ENCODE measurements at regions not wholly inside any gene's neighbourhood (a gene's known extent, or its start where the extent isn't known, plus 50 kb on each side); places are given as distances from the start of the nearest gene placed in this dataset.
A peak's percentile ranks its signal among the peaks of the same experiment; 100 is the strongest.

DNA sequence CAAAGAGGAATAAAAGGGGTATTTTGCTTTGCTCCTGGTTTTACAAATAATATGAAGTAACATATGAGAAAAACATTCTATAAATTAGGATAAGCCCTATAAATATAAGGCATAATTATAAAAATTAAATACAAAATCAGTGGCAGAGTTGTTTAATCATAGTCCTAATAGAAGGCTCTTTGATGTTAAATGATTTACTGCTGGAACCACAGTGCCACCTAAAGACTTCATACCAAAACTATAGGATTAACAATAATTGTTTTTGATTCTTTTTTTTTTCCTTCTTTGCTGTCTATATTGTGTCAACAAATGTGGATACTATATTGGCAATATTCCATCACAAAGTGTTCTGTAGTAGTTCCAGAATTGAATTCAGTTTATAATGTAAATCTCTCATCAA lies 837.7 kb upstream of the SLC39A10 start (continued):
- peak; percentile 4; the same call in 1 of the 2 replicates for TF ChIP-seq SMC3 (IDR thresholded peaks at IDR 0.05; ENCODE audit: borderline replicate concordance, low read length)
- no peak for TF ChIP-seq RAD51 (IDR thresholded peaks at IDR 0.05)
- TF ChIP-seq, protein P1, sequence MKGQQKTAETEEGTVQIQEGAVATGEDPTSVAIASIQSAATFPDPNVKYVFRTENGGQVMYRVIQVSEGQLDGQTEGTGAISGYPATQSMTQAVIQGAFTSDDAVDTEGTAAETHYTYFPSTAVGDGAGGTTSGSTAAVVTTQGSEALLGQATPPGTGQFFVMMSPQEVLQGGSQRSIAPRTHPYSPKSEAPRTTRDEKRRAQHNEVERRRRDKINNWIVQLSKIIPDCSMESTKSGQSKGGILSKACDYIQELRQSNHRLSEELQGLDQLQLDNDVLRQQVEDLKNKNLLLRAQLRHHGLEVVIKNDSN (IDR thresholded peaks at IDR 0.05; ENCODE audit: borderline replicate concordance, extremely low read length, insufficient read depth, low read depth, low read length), result no peak
- TF ChIP-seq ZBTB4 (CRISPR knock-in tag; IDR thresholded peaks at IDR 0.05), result no peak
- TF ChIP-seq, protein P2, sequence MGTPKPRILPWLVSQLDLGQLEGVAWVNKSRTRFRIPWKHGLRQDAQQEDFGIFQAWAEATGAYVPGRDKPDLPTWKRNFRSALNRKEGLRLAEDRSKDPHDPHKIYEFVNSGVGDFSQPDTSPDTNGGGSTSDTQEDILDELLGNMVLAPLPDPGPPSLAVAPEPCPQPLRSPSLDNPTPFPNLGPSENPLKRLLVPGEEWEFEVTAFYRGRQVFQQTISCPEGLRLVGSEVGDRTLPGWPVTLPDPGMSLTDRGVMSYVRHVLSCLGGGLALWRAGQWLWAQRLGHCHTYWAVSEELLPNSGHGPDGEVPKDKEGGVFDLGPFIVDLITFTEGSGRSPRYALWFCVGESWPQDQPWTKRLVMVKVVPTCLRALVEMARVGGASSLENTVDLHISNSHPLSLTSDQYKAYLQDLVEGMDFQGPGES (IDR thresholded peaks at IDR 0.05), result no peak
- TF ChIP-seq KDM1A (IDR thresholded peaks at IDR 0.05; ENCODE audit: borderline replicate concordance), result no peak
- TF ChIP-seq SMAD1 (IDR thresholded peaks at IDR 0.05; ENCODE audit: low read depth, partially characterized antibody), result no peak

GRCh38 chr2:194815475-194815874 lies 841.6 kb upstream of the SLC39A10 start:
- intact Hi-C loops (cut with micrococcal nuclease; ENCODE audit: unreplicated experiment) (loop anchor here (5.0 kb wide), 1 partner anchor 648 kb away; no protein-coding TSS in a partner anchor), in situ Hi-C loops (cut with MboI) (no loop called here)
- H3K79me2 ChIP-seq (ENCODE audit: control insufficient read depth, insufficient read depth, low read length), result no peaks in the 10 kb centered on the region
- H3K27me3 ChIP-seq (replicated peaks in 1 of 2; ENCODE audit: control insufficient read depth in 2 of 2, insufficient read depth in 2 of 2, low read length in 1 of 2), result no peaks in the 10 kb centered on the region
- no peak overlapping the region for H3K4me2 ChIP-seq (ENCODE audit: control insufficient read depth, insufficient read depth)
- BruUV-seq (replicated peaks), result no TSS peak
- H2AFZ ChIP-seq (ENCODE audit: control insufficient read depth, low read depth, low read length), result no peak overlapping the region
- no peaks in the 10 kb centered on the region for H3K36me3 ChIP-seq (ENCODE audit: control insufficient read depth in 2 of 2, insufficient read depth in 2 of 2, low read length in 1 of 2)
- SMC1A ChIA-PET (ENCODE audit: uncharacterized antibody, unreplicated experiment), result no interaction called here
- H3K4me3 ChIP-seq, result no peak overlapping the region
- H3K27ac ChIP-seq (ENCODE audit: control insufficient read depth, insufficient read depth), result no peak overlapping the region
- POLR2A ChIA-PET, result no interaction called here
- RAD21 ChIA-PET (ENCODE audit: unreplicated experiment), result no interaction called here
- H3K4me1 ChIP-seq (ENCODE audit: control insufficient read depth, insufficient read depth, low read length), result no peaks in the 10 kb centered on the region
- CTCF ChIA-PET, result no interaction called here
- ATAC-seq, result no peak
- H4K20me1 ChIP-seq (ENCODE audit: control insufficient read depth, insufficient read depth), result no peaks in the 10 kb centered on the region
- no peak for DNase-seq (ENCODE audit: low read depth, low spot score)
- H3K9ac ChIP-seq (ENCODE audit: control insufficient read depth, insufficient read depth, low read length), result no peak overlapping the region
- FAIRE-seq, result no peak
- H3K9me3 ChIP-seq (replicated peaks; ENCODE audit: control insufficient read depth, insufficient read depth, low read length), result no peaks in the 10 kb centered on the region
- TF ChIP-seq SP1 (IDR thresholded peaks at IDR 0.05; ENCODE audit: low read depth, low read length), result no peak
- no peak for TF ChIP-seq KAT2A (conservative IDR thresholded peaks at IDR 0.05; ENCODE audit: control insufficient read depth, low read depth, low read length)
- TF ChIP-seq PBX3 (IDR thresholded peaks at IDR 0.05; ENCODE audit: insufficient replicate concordance, low read depth, low read length), result no peak
- TF ChIP-seq SUZ12 (IDR thresholded peaks at IDR 0.05; ENCODE audit: unreplicated experiment), result no peak
- TF ChIP-seq TCF12 (IDR thresholded peaks at IDR 0.05; ENCODE audit: low read depth, low read length), result no peak
- no peak for TF ChIP-seq LARP7 (IDR thresholded peaks at IDR 0.05)
- TF ChIP-seq, protein P3, sequence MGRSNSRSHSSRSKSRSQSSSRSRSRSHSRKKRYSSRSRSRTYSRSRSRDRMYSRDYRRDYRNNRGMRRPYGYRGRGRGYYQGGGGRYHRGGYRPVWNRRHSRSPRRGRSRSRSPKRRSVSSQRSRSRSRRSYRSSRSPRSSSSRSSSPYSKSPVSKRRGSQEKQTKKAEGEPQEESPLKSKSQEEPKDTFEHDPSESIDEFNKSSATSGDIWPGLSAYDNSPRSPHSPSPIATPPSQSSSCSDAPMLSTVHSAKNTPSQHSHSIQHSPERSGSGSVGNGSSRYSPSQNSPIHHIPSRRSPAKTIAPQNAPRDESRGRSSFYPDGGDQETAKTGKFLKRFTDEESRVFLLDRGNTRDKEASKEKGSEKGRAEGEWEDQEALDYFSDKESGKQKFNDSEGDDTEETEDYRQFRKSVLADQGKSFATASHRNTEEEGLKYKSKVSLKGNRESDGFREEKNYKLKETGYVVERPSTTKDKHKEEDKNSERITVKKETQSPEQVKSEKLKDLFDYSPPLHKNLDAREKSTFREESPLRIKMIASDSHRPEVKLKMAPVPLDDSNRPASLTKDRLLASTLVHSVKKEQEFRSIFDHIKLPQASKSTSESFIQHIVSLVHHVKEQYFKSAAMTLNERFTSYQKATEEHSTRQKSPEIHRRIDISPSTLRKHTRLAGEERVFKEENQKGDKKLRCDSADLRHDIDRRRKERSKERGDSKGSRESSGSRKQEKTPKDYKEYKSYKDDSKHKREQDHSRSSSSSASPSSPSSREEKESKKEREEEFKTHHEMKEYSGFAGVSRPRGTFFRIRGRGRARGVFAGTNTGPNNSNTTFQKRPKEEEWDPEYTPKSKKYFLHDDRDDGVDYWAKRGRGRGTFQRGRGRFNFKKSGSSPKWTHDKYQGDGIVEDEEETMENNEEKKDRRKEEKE (IDR thresholded peaks at IDR 0.05), result no peak
- no peak for TF ChIP-seq RAD21 (IDR thresholded peaks at IDR 0.05; ENCODE audit: insufficient read depth, low read depth, low read length)

Measured in GM12878 (cell line).